NCI-H748 treated with DMSO at 0.1 percent for 48 hours (cell line): ENCODE measurements at regions not wholly inside any gene's neighbourhood (a gene's known extent, or its start where the extent isn't known, plus 50 kb on each side); places are given as distances from the start of the nearest gene placed in this dataset.
"Not testable (repeated sequence)": the region's sequence is repeated elsewhere in the genome, so short reads cannot be mapped to it uniquely, and the experiment has no call there.

Experiments
- DNase-seq: peaks from one replicate; lab custom pipeline; 2025; lab: John Stamatoyannopoulos, UW

GRCh38 chr7:12004581-12004980, 172.6 kb upstream of the THSD7A start:
- no peak for DNase-seq

- DNase-seq, result no peak
Observed at GRCh38 chr7:12007576-12007975, 175.6 kb upstream of the THSD7A start.

GRCh38 chr7:12013983-12014382, 182.0 kb upstream of the THSD7A start:
- no peak for DNase-seq

- DNase-seq, result no peak
Observed at GRCh38 chr7:12016439-12016838, 184.4 kb upstream of the THSD7A start.

- DNase-seq, result no peak
Observed at GRCh38 chr7:12017046-12017445, 185.0 kb upstream of the THSD7A start.

- DNase-seq, result not testable (repeated sequence)
Observed at GRCh38 chr7:12022011-12022410, 189.1 kb upstream of the TMEM106B start.

GRCh38 chr7:12025246-12025645, 185.8 kb upstream of the TMEM106B start:
- no peak for DNase-seq

GRCh38 chr7:12028508-12028907, 182.6 kb upstream of the TMEM106B start:
- DNase-seq, result no peak

GRCh38 chr7:12030116-12030515, 181.0 kb upstream of the TMEM106B start:
- DNase-seq, result no peak

GRCh38 chr7:12031186-12031585, 179.9 kb upstream of the TMEM106B start:
- DNase-seq, result no peak

GRCh38 chr7:12031638-12032037, 179.5 kb upstream of the TMEM106B start:
- no peak for DNase-seq

GRCh38 chr7:12032146-12032545, 178.9 kb upstream of the TMEM106B start:
- no peak for DNase-seq

- DNase-seq, result not testable (repeated sequence)
Observed at GRCh38 chr7:12043457-12043856, 167.6 kb upstream of the TMEM106B start.

GRCh38 chr7:12052211-12052610, 158.9 kb upstream of the TMEM106B start:
- DNase-seq, result no peak

- no peak for DNase-seq
Observed at GRCh38 chr7:12053561-12053960, 157.5 kb upstream of the TMEM106B start.

GRCh38 chr7:12054830-12055229, 156.3 kb upstream of the TMEM106B start:
- DNase-seq, result no peak

- no peak for DNase-seq
Observed at GRCh38 chr7:12056381-12056780, 154.7 kb upstream of the TMEM106B start.

- no peak for DNase-seq
Observed at GRCh38 chr7:12056977-12057376, 154.1 kb upstream of the TMEM106B start.

GRCh38 chr7:12062062-12062461, 149.0 kb upstream of the TMEM106B start:
- DNase-seq, result no peak

- DNase-seq, result no peak
Observed at GRCh38 chr7:12064586-12065127, 146.4 kb upstream of the TMEM106B start.

- no peak for DNase-seq
Observed at GRCh38 chr7:12066004-12066403, 145.1 kb upstream of the TMEM106B start.

GRCh38 chr7:12066521-12066920, 144.6 kb upstream of the TMEM106B start:
- no peak for DNase-seq

- DNase-seq, result peak; percentile 55
Observed at GRCh38 chr7:12067156-12067831, 143.8 kb upstream of the TMEM106B start.

GRCh38 chr7:12069757-12070156, 141.3 kb upstream of the TMEM106B start:
- no peak for DNase-seq
